Prostate gland (tissue), 2 donors: ENCODE measurements at regions not wholly inside any gene's neighbourhood (a gene's known extent, or its start where the extent isn't known, plus 50 kb on each side); places are given as distances from the start of the nearest gene placed in this dataset.

Source experiments
- CTCF ChIP-seq, 4 experiments: fragments of 200-600 bp in 2 of 4; fragments of 450-650 bp in 2 of 4; sonication (generic) in 2 of 4; IDR thresholded peaks; 1 replicate in 3 of 4; 2 replicates in 1 of 4; pipeline ENCODE4 v1.5.1; 2016 to 2019; ENCODE audit warnings: antibody characterized with exemption in 4 of 4, mild to moderate bottlenecking in 2 of 4, moderate library complexity in 2 of 4
- POLR2A ChIP-seq: fragments of 450-650 bp; IDR thresholded peaks from one replicate; pipeline ENCODE4 v1.6.1; 2016; ENCODE audit warnings: antibody characterized with exemption, mild to moderate bottlenecking

- no peak for TF ChIP-seq CTCF (IDR thresholded peaks at IDR 0.05)
- no peak for TF ChIP-seq POLR2A
Measured at GRCh38 chr1:82598337-82598736, 797.6 kb downstream of the ADGRL2 start.
